HUES6 (cell line): ENCODE measurements at regions not wholly inside any gene's neighbourhood (a gene's known extent, or its start where the extent isn't known, plus 50 kb on each side); places are given as distances from the start of the nearest gene placed in this dataset.
"Not testable (repeated sequence)": the region's sequence is repeated elsewhere in the genome, so short reads cannot be mapped to it uniquely, and the experiment has no call there.

Experiments
- H3K27ac ChIP-seq: 2 replicates; pipeline ENCODE4 v1.7.0; 2013; ENCODE audit warnings: low read depth, mild to moderate bottlenecking, low read length, inconsistent platforms
- H3K27me3 ChIP-seq: 2 replicates; pipeline ENCODE4 v1.6.1; 2013; ENCODE audit warnings: low read length; ENCODE audit not compliant: control insufficient read depth, insufficient read depth
- H3K36me3 ChIP-seq: 2 replicates; pipeline ENCODE4 v1.6.1; 2013; ENCODE audit warnings: low read length; ENCODE audit not compliant: control insufficient read depth, insufficient read depth
- H3K4me1 ChIP-seq: 2 replicates; pipeline ENCODE4 v1.6.1; 2013; ENCODE audit warnings: low read length; ENCODE audit not compliant: control insufficient read depth, insufficient read depth
- H3K4me3 ChIP-seq: 2 replicates; pipeline ENCODE4 v1.5.1; 2013; ENCODE audit warnings: low read depth, low read length
- H3K9ac ChIP-seq: one replicate; pipeline ENCODE4 v1.6.1; 2013; ENCODE audit warnings: mild to moderate bottlenecking, low read length
- H3K9me3 ChIP-seq: 2 replicates; pipeline ENCODE4 v1.6.1; 2013; ENCODE audit warnings: low read depth, low read length; ENCODE audit not compliant: control insufficient read depth, insufficient read depth

DNA sequence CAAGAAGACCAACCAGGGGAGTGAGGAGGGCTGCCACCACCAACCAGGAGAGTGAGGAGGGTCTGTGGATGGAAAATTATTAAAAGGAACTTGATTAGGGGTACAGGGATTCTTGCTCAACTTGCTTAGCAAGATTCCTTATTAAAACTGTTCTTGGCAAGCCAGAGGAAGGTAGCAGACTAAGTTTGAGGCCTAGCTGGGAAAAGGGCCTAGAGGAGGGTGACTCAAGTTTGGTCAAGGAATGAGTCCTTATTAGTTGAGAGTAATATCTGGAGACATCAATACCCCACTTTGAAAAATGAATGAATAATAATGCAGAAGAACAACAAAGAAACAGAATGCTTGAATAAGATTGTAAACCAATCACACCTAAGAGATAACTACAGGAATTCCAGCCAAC is 612.4 kb upstream of the ZFP42 start:
- Histone ChIP-seq H3K9me3 (no peaks in the 10 kb centered on the region), H3K27ac (no peak overlapping the region), H3K27me3 (no peaks in the 10 kb centered on the region), H3K9ac (no peak overlapping the region), H3K36me3 (no peaks in the 10 kb centered on the region), H3K4me3 (no peak overlapping the region), H3K4me1 (no peaks in the 10 kb centered on the region)

DNA sequence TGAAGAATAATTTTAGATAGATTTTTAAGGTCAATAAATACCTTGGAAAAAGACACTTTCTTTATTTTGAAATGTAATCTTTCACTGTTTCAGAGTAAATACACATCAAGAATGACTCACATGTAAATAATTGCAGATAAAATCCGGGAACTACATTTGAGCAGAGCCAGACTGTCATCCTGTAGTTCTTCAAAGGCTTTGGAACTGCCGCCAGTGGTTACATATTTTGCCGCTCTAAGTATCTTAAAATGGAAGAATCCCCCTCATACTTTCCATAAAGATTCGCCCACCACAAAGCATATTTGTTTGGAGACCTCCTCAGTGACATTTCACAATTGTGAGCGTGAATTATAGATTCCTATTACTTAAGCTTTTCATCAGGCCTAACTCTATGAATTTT is 607.8 kb upstream of the ZFP42 start:
- no peaks in the 10 kb centered on the region for H3K9me3 ChIP-seq
- H3K27me3 ChIP-seq = no peaks in the 10 kb centered on the region
- no peaks in the 10 kb centered on the region for H3K4me1 ChIP-seq
- H3K9ac ChIP-seq = no peak overlapping the region
- H3K27ac ChIP-seq = no peak overlapping the region
- no peaks in the 10 kb centered on the region for H3K36me3 ChIP-seq
- no peak overlapping the region for H3K4me3 ChIP-seq

DNA sequence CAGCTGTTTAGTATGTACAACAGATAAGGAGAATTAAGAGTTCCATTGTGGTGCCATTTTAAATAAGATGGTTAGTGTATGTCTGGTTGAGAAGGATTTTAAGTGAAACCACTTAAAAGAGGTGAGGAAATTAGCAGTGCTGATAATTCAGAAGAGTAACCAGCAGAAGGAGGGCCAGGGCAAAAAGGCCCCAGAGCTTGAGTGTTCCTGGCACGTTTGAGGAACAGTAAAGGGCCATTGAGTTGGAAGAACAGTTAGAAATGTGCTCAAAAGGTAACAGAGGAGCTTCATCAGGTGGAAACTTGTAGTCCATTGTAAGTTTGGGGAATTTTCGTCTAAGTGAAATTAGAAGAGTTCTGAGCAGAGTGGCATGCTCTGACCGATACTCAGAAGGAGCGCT is 606.2 kb upstream of the ZFP42 start:
- H3K4me3 ChIP-seq = no peak overlapping the region
- H3K9ac ChIP-seq = no peak overlapping the region
- no peak overlapping the region for H3K27ac ChIP-seq
- no peaks in the 10 kb centered on the region for H3K36me3 ChIP-seq
- no peaks in the 10 kb centered on the region for H3K4me1 ChIP-seq
- no peaks in the 10 kb centered on the region for H3K27me3 ChIP-seq
- H3K9me3 ChIP-seq = no peaks in the 10 kb centered on the region

DNA sequence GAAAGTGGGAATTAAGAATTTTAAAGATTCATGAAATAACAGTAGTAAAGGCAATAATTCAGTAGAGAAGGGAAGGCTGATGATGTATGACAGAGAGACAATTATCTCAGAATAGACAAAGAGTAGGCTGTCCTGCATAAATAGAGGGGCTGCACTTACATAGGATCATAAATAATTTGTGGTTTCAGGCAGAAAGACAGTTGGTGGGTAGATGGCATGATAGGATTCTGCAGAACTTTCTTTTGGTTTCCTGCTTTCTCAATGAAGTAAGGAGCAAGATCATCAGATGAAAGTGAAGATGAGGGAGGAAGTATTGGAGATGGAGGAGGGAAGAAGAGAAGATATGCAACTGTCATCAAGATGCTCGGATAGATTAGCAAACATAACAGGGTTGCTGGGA is 604.9 kb upstream of the ZFP42 start:
- Histone ChIP-seq H3K27ac (no peak overlapping the region), H3K27me3 (no peaks in the 10 kb centered on the region), H3K4me1 (no peaks in the 10 kb centered on the region), H3K36me3 (no peaks in the 10 kb centered on the region), H3K4me3 (no peak overlapping the region), H3K9me3 (no peaks in the 10 kb centered on the region), H3K9ac (no peak overlapping the region)

DNA sequence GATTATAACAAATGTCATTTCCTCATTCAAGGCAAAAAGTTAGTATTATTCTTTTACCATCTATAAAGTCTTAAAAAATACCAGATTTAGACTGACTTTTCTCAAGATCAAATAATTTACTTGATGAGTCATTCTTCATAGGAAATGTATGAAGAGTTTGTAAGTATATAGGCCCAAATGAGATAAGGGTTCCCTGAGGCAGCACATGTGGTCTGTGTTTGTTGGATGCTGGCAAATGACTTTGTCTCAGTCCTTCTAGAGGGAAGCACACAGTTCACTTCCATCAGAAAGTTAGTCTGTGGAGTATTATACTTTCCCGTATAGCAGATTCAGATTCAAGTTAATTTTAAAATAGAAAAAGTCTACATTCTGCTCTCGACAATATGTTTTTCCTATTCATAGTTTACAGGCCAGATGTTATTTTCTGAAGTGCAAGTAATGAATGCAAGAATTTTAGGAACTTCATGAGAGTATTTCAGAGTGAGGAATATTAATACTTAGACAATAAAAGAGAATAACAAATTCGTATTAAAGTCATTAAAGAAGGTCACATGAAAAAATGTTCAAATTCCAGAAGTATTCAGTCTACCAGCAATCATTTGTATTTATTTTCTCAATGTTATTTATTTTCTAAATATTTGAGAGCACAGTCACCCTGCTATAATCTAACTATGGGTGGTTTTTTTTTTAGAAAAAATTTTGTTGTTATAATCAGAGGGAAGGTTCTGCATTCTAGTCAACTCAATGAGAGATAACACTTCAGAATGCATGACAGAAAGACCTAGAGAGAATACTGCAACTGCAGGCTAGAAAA is 601.8 kb upstream of the ZFP42 start:
- Histone ChIP-seq H3K27me3 (no peaks in the 10 kb centered on the region), H3K27ac (no peak overlapping the region), H3K9ac (no peak overlapping the region), H3K4me3 (no peak overlapping the region), H3K9me3 (no peaks in the 10 kb centered on the region), H3K36me3 (no peaks in the 10 kb centered on the region), H3K4me1 (no peaks in the 10 kb centered on the region)

DNA sequence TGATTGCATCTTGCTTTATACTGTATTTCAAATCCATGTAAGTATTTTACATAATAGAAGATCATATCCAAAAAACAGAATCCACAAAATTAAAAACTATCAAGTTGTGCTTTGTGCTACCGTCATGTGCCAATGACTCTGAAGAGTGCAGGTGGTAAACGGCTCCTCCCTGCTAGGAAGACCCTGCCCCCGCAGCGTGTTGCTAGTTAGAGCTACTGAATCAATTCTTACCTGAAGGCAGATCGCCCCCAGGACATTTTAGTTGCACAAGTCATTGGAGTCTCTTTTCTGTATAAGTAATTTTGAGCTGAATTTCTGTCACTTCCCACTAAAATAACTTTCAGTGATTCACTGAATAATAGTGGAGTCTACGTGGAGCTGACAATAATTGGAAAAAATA is 599.5 kb upstream of the ZFP42 start:
- Histone ChIP-seq H3K27ac (no peak overlapping the region), H3K27me3 (no peaks in the 10 kb centered on the region), H3K9me3 (no peaks in the 10 kb centered on the region), H3K9ac (no peak overlapping the region), H3K4me3 (no peak overlapping the region), H3K36me3 (no peaks in the 10 kb centered on the region), H3K4me1 (no peaks in the 10 kb centered on the region)

DNA sequence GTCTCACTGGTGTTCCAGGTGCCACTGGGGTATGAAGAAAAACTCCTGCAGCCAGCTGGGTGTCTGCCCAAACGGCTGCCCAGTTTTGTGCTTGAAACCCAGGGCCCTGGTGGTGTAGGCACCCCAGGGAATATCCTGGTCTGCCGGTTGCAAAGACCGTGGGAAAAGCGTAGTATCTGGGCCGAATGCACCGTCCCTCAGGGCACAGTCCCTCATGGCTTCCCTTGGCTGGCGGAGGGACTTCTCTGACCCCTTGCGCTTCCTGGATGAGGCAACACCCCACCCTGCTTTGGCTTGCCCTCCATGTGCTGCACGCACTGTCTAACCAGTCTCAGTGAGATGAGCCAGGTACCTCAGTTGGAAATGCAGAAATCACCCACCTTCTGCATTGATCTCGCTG is 587.1 kb upstream of the ZFP42 start:
- not testable (repeated sequence) for H3K9me3 ChIP-seq, H3K9ac ChIP-seq, H3K4me1 ChIP-seq, H3K4me3 ChIP-seq, H3K36me3 ChIP-seq, H3K27me3 ChIP-seq, H3K27ac ChIP-seq

DNA sequence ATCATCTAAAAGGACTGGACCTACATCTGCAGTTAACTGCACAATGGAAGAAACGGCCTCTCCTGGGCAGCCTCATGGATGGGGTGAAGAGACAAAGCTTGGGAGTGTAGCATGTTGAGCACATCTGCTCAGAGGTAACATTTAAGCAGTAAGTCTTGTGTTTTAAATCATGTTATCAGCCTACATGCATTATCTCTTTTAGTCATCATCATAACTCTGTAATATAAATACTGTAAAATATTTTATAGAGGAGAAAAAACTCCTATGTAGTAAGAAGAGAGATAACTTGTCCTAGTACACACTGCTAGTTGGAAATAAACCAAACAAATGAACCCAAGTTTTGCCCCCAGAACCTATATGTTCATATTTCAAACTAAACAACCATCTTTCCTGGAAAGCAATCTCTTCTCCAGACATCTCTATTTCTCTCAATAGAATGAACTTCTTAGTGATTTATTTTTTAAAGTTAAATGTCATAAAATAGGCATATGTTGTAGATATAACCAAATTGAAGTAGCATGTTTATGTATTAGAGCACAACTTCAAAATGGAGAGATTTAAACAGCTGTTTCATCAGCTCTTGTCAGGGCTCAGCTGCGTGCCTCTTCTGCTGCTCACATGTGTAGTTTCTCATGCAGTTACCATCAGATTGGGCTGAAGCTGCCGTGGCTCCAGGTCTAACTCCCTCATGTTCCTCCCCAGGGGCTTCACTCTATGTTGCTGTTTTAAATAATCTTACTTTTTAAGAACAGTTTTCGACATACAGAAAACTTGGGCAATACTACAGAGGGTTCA is 581.8 kb upstream of the ZFP42 start:
- Histone ChIP-seq H3K27ac (no peak overlapping the region), H3K36me3 (no peaks in the 10 kb centered on the region), H3K4me3 (no peak overlapping the region), H3K4me1 (no peaks in the 10 kb centered on the region), H3K9ac (no peak overlapping the region), H3K9me3 (peaks cover 5% of the 10 kb centered on the region; the same call in 1 of the 2 replicates), H3K27me3 (no peaks in the 10 kb centered on the region)

DNA sequence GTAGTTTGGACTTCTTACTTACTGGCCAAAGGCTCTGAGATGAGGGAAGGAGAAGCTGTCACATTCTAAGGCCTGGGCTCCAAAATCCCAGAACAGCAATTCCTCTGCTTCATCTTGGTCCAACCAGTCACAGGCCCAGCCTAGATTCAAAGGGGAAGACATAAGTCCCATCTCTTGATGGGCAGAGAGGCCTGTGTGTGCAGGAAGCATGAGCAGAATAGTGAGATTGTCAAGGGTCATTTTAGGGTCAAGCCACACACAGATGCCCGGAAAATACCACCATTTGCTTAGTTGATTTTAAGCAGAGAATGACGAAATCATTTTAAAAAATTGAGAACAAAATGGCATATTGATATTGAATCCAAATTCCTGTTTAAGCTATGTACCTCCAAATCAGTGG is 580.9 kb upstream of the ZFP42 start:
- H3K4me3 ChIP-seq = no peak overlapping the region
- H3K27me3 ChIP-seq = no peaks in the 10 kb centered on the region

DNA sequence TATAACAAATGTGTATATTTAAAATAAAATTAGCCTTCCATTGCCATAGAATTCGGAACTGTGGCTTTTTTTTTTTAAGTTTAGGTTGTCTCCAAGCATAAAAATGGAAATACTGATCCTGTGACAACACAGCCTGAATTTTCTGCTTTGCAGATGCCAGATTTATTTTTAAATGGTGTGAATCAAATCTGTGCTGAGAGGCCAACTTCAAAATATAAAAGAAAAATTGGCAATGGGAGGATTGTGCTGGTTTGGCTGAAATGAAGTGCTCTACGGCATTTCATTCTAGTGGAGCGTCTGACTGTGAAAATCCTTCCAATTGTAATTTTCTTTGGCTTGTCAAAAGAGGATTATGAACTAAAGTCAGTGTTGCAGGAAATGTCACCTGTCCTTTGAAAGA is 580.3 kb upstream of the ZFP42 start:
- Histone ChIP-seq H3K4me1 (no peaks in the 10 kb centered on the region), H3K9ac (no peak overlapping the region), H3K36me3 (no peaks in the 10 kb centered on the region), H3K27ac (no peak overlapping the region), H3K4me3 (no peak overlapping the region), H3K9me3 (peaks cover 5% of the 10 kb centered on the region; the same call in 1 of the 2 replicates), H3K27me3 (no peaks in the 10 kb centered on the region)

More for the DNA sequence above, 580.9 kb upstream of the ZFP42 start:
- Histone ChIP-seq H3K36me3 (no peaks in the 10 kb centered on the region), H3K27ac (no peak overlapping the region), H3K9ac (no peak overlapping the region), H3K4me1 (no peaks in the 10 kb centered on the region), H3K9me3 (peaks cover 5% of the 10 kb centered on the region; the same call in 1 of the 2 replicates)

DNA sequence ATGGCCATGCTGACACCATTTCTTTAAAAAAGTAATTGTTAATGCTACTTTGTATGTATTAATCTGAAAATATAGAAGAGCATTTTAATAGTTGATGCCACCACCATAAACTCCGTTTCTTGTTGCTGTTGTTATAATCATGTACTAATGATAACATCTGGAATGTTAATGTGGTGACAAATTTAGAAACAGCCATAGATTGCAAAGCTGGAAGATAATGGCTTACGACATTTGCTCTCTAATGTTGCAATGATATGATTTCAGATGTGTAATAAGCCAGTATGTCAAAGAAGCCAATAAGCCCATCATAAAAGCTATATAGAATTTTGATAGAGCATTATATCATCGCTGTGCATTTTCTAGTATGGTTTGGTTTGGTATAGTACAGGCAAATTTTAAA is 579.4 kb upstream of the ZFP42 start:
- Histone ChIP-seq H3K4me3 (no peak overlapping the region), H3K27me3 (no peaks in the 10 kb centered on the region), H3K4me1 (no peaks in the 10 kb centered on the region), H3K9me3 (peaks cover 5% of the 10 kb centered on the region; the same call in 1 of the 2 replicates), H3K27ac (no peak overlapping the region), H3K9ac (no peak overlapping the region), H3K36me3 (no peaks in the 10 kb centered on the region)
